HG02870 (cell line): ENCODE measurements at regions not wholly inside any gene's neighbourhood (a gene's known extent, or its start where the extent isn't known, plus 50 kb on each side); places are given as distances from the start of the nearest gene placed in this dataset.
"Not testable (repeated sequence)": the region's sequence is repeated elsewhere in the genome, so short reads cannot be mapped to it uniquely, and the experiment has no call there.

ENCODE experiments used
- ATAC-seq: cut with Tn5 transposase; IDR thresholded peaks from one replicate; pipeline ENCODE4 v1.9.1; 2021; ENCODE audit warnings: mild to moderate bottlenecking, moderate library complexity; ENCODE audit not compliant: unreplicated experiment

DNA sequence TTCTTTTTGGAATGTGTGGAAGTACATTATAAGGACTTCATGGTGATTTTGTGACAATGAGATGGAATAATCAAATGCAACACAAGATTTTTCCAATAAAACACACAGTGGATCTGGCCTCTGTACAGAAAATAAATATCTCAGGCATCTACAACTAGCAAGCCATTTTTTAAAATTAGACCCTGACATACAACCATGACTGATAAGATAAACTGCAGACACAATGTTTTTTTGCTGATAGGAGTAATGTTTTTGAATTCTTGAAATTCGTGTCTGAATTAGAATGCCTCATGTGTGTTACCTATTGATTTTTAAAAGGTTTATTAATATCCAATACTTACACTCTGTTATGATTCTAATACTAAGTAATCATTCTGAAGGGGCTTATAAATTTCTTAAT, 328.1 kb downstream of the HGF start:
- ATAC-seq: no peak

DNA sequence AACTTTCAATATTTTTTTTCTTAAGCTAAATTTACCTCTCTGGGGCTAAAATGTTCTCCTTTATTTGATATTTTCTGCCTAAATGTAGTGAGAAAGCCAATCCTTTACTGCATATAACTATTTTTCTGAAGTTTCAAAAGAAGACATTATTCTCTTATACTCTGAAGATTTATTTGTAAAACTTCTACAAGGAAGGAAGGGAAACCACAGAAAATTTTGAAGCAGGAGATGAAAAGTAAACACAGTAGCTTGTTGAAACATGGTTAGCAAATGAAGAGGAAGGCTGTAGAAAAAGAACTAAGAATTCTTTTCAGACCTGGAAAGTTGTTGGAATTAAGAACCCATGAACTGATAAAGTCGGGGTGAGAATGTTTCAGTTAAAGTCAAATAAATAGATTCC, 330.3 kb downstream of the HGF start:
- ATAC-seq: no peak

DNA sequence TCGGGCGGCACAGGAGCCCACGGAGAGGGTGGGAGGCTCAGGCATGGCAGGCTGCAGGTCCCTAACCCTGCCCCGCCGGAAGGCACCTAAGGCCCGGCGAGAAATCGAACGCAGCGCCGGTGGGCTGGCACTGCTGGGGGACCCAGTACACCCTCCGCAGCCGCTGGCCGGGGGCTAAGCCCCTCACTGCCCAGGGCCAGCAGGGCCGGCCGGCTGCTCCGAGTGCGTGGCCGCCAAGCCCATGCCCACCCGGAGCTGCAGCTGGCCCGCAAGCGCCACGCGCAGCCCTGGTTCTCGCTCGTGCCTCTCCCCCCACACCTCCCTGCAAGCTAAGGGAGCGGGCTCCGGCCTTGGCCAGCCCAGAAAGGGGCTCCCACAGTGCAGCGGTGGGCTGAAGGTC, 332.7 kb downstream of the HGF start:
- ATAC-seq: not testable (repeated sequence)

DNA sequence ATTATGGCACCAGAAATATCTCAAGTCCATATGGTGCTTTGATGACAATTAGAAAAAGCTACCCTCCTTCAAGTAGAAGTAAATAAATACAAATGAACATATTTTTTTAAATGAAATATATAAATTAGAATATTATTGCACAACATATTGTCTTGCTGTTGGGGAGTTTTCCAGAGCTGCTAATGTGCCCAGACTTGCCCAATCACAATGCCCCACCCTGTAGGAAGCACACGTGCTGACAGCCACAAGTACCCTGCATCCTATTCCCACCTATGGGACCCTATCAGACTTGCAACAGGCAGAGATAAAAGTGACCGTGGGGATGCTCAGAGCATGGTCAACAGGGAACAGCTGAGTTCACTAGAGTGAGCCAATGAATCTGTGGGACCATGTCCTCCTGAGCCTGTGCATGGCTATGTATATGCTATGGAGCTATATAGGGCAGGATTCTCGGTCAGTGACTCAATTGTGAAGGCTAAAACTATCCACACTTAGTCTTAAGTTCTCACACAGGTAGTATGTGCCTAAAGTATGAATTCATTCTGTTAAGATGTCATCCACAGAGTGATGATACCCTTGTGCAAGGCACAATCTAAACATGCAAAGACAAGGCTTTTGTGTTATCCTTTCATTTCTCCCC, 336.0 kb downstream of the HGF start:
- ATAC-seq: no peak

DNA sequence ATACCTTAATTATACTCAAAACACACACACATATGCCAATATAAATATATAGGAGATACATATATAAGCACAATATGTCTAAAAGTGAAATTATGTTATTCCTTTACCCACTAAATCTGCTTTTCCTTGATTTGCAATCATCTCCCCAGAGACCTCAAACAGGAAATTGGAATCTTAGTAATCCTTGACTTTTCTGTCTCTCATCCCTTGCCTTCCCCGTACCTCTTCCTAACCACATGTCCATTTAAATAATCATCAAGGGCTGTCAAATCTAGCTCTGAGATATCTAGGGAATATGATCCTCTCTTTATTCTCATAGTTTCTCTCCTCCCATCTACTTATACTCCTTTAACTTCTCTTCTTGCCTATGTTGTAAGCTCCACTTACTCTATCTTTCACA, 336.6 kb downstream of the HGF start:
- no peak for ATAC-seq

DNA sequence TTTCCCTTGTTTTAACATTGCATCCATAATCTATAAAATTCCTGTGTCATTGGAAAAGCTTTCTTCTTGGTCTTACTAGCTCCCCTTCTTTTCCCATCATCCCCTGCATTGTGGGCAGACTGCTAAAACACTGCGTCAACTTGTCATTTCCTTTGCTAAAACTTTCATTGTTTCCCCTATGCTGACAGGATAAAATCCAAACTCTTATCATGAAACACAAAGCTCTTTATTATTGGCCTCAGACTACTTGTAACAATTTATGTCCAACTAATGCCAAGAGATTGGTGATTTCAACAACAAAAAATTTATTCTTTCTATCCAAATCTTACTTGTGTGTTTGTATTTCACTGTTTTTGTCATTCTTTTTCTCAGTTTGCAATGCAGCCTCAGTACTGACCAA, 339.1 kb downstream of the HGF start:
- no peak for ATAC-seq

DNA sequence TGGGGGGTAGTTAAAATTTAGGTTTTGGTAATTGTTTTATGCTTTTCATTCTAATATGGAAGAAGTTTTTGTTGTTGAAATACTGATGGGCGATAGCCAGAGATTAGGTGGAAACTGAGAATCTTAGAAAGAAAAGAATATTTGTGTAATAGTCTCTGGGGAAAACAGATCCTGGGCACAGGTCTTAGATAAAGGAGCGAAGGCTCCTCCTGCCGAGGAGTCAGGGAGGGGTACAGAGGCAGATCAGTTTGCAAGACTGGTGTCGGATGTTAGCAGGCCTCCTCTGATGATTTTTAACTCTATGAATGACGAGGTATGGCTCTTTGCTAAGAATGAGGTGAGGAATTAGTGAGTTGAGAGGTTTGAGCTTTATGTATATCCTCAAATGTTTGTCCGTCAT, 339.7 kb downstream of the HGF start:
- no peak for ATAC-seq

DNA sequence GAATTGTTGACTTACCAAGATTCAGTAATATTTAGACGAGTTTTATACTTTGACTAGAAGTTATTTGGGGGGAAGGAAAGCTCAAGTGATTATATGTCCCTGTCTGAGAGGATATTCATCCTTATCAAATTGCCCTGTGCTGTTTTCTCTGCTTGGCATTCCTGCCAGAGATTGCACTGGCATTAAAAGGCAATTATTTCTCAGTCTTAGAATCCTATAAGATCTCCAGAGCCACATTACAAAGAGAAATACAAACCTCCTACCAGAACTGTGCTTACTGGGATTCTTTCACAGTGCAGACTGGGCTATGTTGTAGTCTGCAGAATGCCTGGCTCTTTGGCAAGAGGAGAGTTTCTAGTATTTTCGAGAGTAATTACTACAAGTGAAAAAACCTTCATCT, 342.4 kb downstream of the HGF start:
- ATAC-seq: no peak

DNA sequence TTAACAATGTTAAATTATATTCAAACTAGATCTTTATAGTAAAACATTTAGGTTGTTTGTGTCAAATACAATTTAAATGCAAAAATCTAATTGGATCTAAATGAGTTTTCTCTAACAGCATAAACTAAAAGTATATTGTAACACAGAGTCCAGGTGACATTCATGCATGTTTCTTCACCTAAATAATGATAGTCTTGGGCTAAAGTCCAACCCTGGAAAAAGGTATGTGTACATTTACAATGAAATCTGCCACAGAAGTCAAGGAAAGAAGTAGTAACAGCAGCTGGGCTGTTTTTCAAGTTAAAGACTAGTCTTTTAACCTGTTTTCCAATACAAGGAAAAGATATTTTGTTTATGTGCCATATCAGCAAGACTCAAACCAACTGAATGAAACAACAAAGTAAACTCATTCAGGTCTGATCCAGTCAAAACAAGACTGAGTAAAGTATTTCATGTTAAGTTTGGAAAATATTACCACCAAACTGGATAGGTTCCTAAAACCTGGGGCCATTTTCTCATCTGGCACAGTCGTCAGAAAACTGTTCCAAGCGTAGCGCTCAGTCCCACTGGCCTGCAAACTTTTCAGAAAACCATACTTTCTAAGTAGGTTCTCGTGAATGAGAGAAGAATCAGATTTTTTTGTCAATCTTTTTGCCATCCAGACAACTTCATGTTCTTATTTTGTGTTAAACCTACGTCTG, 349.2 kb downstream of the HGF start:
- no peak for ATAC-seq

DNA sequence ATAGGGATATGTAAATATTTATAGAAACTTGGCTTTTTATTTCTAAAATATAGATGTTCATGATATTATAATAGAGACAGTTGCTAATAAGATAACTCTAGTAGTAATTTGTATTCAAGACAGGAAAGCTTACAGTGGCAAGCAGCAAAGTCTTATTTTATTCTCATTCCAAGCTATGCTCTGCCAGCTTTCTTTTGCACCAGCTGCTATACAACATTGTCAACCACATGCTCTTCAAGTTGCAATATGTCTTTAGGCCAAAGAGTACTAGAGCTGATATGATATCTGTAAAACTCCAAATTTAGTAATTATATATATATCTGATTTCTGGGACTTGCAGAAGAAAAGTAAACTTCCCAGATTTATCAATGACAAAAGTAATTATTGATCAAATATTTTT, 350.1 kb downstream of the HGF start:
- ATAC-seq: no peak

DNA sequence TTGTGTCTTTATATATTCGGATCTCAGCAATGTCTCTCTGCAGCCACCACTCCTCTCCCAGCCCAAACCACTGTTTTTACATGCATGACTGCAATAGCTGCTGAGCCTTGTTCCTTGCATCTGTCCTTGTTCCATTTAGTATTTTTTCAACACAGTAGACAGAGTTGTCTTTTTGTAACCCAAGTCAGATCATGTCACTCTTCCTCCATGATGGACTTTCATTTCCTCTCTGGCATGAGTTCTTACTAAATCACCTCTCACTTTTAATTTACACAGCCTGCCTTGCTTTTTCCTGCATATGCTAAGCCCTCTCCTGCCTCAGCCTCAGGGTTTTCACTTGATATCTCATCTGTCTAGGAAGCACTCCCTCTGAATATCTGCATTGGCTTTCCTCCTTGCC, 353.2 kb downstream of the HGF start:
- no peak for ATAC-seq

DNA sequence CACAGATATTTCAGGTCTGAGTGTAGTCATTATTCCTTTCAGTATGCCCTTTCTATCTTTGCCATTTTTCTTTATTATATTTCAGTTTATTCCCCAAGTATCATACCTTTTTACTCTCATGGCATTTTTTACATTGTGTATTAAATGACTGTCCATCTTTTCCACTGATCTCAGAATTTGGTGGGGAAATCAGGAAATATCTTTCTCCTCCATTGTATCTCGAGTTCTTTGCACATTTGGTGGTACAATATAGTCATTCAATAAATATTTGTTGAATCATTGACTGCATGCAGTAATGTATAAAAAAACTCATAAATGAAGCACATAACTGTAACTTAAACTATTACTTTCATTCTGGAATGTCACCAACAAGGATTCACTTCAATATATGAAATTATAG, 354.7 kb downstream of the HGF start:
- no peak for ATAC-seq

DNA sequence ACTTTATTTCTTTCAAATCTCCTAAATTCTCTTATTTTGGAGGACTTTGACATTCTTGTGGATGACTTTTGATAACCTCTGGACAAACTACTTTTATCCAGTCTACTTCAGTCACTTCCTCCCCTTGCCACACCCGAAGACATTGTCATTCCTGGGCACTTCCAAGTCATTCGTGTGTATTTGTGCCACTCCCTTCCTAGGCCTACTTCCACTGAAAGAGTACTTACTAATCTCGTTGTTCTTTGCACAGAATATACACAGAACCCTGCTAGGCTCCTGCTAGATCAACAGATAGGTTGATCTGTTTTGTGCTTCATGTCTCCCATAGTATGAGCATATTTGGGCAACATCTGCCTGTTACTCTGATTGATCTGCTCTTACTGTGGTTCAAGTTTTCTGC, 355.4 kb downstream of the HGF start:
- no peak for ATAC-seq

DNA sequence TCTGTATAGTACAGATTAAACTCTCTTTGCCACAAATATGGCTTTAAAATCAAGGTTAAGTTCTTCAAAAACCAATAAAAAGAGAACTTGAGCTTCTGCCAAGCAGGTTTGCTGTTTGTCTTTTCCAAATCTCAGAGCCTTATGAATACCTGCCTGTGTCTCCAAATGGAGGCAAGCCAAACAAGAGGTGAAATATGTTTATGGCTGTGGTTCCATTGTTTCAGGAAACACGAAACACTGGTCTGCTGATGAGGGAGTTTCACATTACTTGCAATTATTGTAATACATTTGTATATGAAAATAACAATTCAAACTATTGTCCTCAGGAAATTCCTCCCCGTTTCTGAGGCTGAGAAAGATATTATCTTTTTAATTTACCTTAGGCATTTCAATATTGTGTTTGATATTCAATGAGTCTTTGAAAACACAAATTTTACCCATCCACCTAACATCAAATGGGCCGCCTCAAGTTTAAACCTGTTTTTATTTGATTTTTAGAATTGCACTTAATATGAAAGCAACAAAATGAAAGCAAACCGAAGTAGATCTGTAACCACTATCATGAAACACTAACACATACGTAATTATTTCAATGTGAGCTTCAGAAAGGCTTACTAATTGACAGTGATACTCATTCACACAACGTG, 359.3 kb downstream of the HGF start:
- ATAC-seq: no peak

DNA sequence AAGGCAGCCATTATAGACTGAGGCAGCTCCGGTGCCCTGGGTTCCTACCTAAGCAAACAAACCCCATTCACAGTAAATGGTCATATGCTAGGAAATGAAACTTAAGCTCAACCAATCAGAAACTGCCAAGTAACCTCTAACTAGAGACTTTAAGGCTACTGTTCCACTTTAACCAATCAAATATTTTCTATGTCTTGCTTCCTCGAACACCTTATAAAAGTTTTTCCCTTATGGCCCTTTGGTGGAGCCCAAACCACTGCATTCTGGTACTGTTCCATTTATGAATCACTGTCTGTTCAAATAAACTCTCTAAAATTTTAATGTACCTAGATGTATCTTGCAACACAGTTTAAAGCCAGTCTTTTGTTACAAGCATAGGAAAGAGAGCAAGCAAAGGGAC, 361.1 kb downstream of the HGF start:
- ATAC-seq: no peak

DNA sequence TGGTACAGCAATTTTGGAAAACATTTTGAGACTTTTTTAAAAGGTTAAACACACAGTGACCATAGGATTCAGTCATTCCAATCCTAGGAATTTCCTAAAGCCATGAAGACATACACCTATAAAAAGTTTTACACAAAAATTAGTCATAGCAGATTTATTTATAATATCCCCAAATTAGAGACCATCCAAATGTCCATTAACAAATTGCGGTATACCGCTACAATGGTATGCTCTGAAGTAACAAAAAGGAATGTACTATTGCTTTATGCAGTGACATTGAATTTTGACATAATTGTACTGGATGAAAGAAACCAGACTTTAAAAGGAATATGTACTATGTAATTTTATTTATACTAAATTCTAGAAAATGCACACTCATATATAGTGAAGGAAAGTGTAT, 362.8 kb downstream of the HGF start:
- ATAC-seq: no peak

DNA sequence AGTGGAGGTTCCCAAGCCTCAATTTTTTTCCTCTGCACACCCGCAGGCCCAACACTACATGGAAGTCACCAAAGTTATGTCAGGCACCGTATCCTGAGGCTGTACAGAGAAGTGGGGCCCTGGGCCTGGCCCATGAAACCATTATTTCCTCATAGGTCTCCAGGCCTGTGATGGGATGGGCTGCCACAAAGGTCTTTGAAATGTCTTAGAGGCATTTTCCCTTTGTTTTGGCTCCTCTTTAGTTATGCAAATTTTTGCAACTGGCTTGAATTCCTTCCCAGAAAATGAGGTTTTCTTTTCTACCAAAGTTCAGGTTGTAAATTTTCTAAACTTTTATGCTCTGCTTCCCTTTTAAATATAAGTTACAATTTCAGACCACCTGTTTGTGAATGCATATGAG, 365.2 kb downstream of the HGF start:
- ATAC-seq: no peak

DNA sequence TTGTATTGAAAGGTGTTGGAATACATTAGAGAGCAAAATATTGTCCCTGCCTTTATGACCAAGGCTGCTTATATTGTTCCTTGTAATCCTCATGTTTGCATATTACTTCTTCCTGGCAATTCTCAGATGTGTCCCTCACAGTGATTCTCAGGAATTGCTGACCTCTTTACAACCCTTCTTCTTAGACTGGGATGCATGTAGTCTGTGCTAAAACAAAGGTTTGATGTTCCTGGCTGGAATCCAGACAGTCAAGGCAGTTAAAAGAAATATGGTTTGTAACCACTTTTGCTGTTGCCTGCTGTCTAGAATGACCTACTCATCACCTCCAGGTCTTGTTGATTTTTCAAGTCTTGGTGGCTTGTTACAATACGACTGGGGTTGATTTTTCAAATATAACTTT, 367.6 kb downstream of the HGF start:
- no peak for ATAC-seq

DNA sequence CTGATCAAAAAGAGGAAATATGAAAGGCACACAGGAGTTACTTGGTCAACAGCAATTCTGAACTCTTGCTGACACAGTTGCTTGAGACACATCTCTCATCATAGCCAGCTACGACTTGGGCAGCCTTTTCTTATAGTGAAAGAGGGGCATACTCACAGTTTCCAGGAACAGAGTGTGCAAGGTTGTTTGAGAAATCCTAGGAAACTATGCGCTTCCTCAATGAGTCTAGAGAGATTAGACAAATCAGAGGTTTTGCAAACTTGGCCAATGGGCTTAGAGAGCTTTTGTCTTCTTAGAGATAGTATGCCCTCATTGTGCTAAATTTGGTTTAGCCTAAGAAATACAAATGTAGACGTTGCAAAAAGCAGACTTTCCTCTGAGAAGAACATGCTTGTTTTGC, 370.4 kb downstream of the HGF start:
- ATAC-seq: no peak

DNA sequence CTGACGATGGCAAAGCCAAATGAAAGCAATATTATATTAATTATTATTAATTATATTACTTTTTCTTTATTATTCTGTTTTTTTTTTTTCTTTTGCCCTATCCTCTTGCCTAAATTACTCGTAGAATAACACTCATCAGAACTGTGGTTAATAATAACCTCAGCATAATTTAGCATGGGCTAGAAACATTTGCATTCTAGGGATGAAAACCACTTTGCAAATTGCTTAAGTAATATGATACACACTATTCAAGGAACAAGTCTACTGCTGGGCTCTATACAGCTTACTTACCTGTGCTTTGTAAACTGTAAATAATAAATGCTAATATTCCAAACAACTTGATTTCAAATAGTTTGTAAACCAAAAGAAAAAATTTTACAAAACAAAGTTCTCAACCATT, 375.8 kb downstream of the HGF start:
- ATAC-seq: no peak

DNA sequence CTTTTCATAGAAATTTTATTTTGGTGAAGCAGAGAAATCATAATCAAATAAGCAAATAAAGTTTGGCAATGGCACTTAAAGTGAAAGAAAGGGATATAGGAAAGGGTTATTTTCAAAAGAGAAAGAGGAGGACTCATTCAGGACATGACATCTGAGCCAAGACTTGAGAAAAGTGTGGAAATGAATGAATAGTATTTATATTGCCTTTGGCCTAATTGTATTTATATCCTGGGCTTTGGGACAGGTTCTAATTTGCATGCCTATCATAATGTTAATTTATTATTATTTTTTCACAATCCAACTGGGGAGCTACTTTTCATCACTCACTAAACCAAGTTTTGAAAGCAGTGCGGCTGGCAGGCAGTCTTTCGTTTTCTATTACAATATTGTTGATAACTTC, 376.8 kb downstream of the HGF start:
- ATAC-seq: no peak

DNA sequence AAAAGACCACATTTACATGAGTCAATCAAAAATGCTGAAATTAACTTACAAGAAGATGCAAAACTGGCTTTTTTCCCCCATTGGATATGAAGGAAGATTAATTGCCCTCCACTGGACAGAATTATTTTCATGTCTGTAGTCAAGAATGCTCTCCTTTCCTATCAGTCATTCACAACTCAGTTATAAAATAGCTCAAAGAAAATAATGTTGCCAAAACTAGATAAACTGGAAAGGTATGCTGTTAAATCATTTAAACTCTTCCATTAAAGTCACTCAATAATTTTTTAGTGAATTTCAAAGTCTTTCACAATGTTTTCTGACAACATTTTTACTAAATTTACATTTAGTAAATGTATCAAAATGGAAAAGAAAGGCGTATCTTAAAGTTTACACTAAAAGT, 384.5 kb downstream of the HGF start:
- no peak for ATAC-seq

DNA sequence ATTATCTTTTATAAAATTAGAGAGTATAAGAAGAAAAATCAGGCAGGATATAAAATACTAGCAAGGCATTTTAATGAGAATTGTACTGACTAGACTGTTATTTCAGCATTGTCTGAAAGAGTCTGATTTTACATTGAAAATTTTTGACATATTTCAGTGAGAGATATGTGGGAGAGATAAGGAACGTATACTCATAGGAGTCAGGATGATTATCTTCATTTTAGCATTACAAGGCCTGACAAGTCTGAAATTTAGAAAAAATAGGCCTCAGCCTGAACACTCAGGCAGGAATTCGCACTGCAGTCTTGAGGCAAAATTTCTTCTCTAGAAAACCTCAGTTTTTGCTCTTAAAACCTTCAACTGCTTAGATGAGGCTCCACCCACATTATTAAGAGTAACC, 386.0 kb downstream of the HGF start:
- ATAC-seq: no peak
